Heart left ventricle (tissue), 13 donors: ENCODE measurements at regions not wholly inside any gene's neighbourhood (a gene's known extent, or its start where the extent isn't known, plus 50 kb on each side); places are given as distances from the start of the nearest gene placed in this dataset.

Source experiments
- CTCF ChIP-seq, 12 donors: fragments of 200-600 bp; sonication (generic) in 4 of 12; IDR thresholded peaks; one replicate each; pipeline versions ENCODE4 v1.5.0 to v1.8.0; 2018 to 2022; ENCODE audit warnings: antibody characterized with exemption in 12 of 12, mild to moderate bottlenecking in 5 of 12
- POLR2A ChIP-seq, 2 donors: fragments of 450-650 bp; IDR thresholded peaks; one replicate each; pipeline ENCODE4 v1.6.1; 2017; ENCODE audit warnings: antibody characterized with exemption in 2 of 2, mild to moderate bottlenecking in 2 of 2, moderate library complexity in 2 of 2
- donor health status: ischemic (EF 13 %, LVEDD 7.1; RV severe dilation, severe dysfunction).
- donor health status: DM: no; HTN: yes; CAD: no.
- donor health status: DM: no; HTN: no; CAD: no.
- donor health status: ischemic (EF 25% LVEDD 6.9; RV normal size, moderate dysfunction).
- donor health status: ischemic (EF 25% LVEDD 5.7; RV mildly dilated, moderate dysfunction).
- donor health status: ischemic (EF 35%, LVEDD 5.7; RV mildly dilated, moderate dysfunction).
- donor health status: nonischemic (EF 11% LVEDD 7.7; RV severe dilation, severe dysfunction).
- donor health status: DM: yes; HTN: yes; CAD: no.
- donor health status: PGD.
- donor health status: ischemic (EF 29% LVEDD 5.4; RV normal size, mild dysfunction).
- donor health status: nonischemic (EF 23%, LVEDD 6.1; RV moderate dilation, normal function).

GRCh38 chr2:217366266-217366895 is 506.5 kb upstream of the TNP1 start:
- TF ChIP-seq CTCF (IDR thresholded peaks at IDR 0.05) (no peak), POLR2A (IDR thresholded peaks at IDR 0.05) (no peak)
